ENCODE measurements at regions not wholly inside any gene's neighbourhood (a gene's known extent, or its start where the extent isn't known, plus 50 kb on each side); places are given as distances from the start of the nearest gene placed in this dataset.

GRCh38 chr11:29271616-29272015 lies 745.2 kb downstream of the KCNA4 start:
- TF ChIP-seq, protein P1, sequence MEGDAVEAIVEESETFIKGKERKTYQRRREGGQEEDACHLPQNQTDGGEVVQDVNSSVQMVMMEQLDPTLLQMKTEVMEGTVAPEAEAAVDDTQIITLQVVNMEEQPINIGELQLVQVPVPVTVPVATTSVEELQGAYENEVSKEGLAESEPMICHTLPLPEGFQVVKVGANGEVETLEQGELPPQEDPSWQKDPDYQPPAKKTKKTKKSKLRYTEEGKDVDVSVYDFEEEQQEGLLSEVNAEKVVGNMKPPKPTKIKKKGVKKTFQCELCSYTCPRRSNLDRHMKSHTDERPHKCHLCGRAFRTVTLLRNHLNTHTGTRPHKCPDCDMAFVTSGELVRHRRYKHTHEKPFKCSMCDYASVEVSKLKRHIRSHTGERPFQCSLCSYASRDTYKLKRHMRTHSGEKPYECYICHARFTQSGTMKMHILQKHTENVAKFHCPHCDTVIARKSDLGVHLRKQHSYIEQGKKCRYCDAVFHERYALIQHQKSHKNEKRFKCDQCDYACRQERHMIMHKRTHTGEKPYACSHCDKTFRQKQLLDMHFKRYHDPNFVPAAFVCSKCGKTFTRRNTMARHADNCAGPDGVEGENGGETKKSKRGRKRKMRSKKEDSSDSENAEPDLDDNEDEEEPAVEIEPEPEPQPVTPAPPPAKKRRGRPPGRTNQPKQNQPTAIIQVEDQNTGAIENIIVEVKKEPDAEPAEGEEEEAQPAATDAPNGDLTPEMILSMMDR (IDR thresholded peaks at IDR 0.05): no peak
- DNase-seq (ENCODE audit: low spot score) (no peak), ATAC-seq (ENCODE audit: low FRiP score) (no peak)

- DNase-seq (ENCODE audit: low spot score): no peak
- TF ChIP-seq, protein P1 (IDR thresholded peaks at IDR 0.05): no peak
- ATAC-seq (ENCODE audit: low FRiP score): no peak
Measured at GRCh38 chr11:29268733-29269132, 748.1 kb downstream of the KCNA4 start.

- TF ChIP-seq, protein P1 (IDR thresholded peaks at IDR 0.05): no peak
- DNase-seq (ENCODE audit: low spot score) (no peak), ATAC-seq (ENCODE audit: low FRiP score) (no peak)
Measured at GRCh38 chr11:29265792-29266191, 751.0 kb downstream of the KCNA4 start.

DNA sequence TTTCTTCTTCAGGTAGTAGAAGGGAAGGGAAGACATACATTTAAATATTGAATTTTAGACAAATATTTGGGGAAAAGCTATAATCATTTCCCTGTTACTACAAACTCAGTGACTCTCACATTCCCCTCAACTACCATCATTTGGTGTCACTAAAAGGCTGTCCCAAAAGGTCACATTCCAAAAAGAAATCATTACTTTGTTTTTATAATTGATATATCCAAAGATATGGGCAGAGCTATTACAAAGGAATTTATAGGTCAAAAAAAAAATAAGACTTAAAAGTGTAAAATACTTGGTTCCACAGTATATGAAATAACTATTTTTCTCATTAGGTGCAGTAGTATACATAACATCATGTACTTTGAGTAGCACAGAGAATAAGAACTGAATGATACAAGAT lies 751.4 kb downstream of the KCNA4 start:
- DNase-seq (ENCODE audit: low spot score) (no peak), ATAC-seq (ENCODE audit: low FRiP score) (no peak)
- TF ChIP-seq, protein P1 (IDR thresholded peaks at IDR 0.05): no peak

- TF ChIP-seq, protein P1 (IDR thresholded peaks at IDR 0.05): no peak
- DNase-seq (ENCODE audit: low spot score) (no peak), ATAC-seq (ENCODE audit: low FRiP score) (no peak)
Measured at GRCh38 chr11:29263971-29264682, 752.7 kb downstream of the KCNA4 start.

GRCh38 chr11:29261831-29262230 lies 755.0 kb downstream of the KCNA4 start:
- ATAC-seq (ENCODE audit: low FRiP score) (no peak), DNase-seq (ENCODE audit: low spot score) (no peak)
- TF ChIP-seq, protein P1 (IDR thresholded peaks at IDR 0.05): no peak

Data from omental fat pad (tissue), 3 donors.